HUES48 (cell line): ENCODE measurements at regions not wholly inside any gene's neighbourhood (a gene's known extent, or its start where the extent isn't known, plus 50 kb on each side); places are given as distances from the start of the nearest gene placed in this dataset.

Experiments used
- H3K27ac ChIP-seq: one replicate; pipeline ENCODE4 v1.7.0; 2013; ENCODE audit warnings: low read depth, low read length, inconsistent platforms
- H3K27me3 ChIP-seq: 2 replicates; pipeline ENCODE4 v1.6.1; 2013; ENCODE audit warnings: mild to moderate bottlenecking, low read length; ENCODE audit not compliant: control insufficient read depth, insufficient read depth
- H3K36me3 ChIP-seq: 2 replicates; pipeline ENCODE4 v1.6.1; 2013; ENCODE audit warnings: low read length; ENCODE audit not compliant: control insufficient read depth, insufficient read depth
- H3K4me1 ChIP-seq: 2 replicates; pipeline ENCODE4 v1.6.1; 2013; ENCODE audit warnings: mild to moderate bottlenecking, low read length; ENCODE audit not compliant: control insufficient read depth, insufficient read depth
- H3K4me3 ChIP-seq: 2 replicates; pipeline ENCODE4 v1.5.1; 2013; ENCODE audit warnings: mild to moderate bottlenecking, low read depth, low read length
- H3K9ac ChIP-seq: 2 replicates; pipeline ENCODE4 v1.6.1; 2013; ENCODE audit warnings: mild to moderate bottlenecking, low read depth, low read length, moderate library complexity
- H3K9me3 ChIP-seq: 2 replicates; pipeline ENCODE4 v1.6.1; 2013; ENCODE audit warnings: low read length; ENCODE audit not compliant: control insufficient read depth, insufficient read depth

DNA sequence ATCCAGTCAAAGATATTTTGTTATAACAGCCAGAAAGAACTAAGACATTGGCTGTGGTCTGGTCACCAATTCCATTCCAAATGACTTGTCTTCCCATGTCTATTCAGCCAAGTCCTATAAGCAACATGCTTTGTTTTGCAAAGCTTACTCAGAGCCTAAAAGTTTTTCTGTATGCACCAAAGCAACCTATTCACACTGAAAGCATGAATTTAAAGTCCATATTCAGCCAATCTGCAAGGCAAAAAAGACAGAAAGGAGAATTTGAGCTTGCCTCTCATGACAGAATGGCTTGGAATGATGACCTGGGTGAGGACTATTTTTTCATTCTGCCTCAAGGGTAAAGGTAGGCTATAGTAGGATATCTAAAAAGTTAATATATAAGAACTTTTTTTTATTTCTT is 323.2 kb upstream of the NOCT start:
- Histone ChIP-seq H3K27me3 (no peaks in the 10 kb centered on the region), H3K4me1 (peaks cover 21% of the 10 kb centered on the region), H3K9ac (no peak overlapping the region), H3K36me3 (no peaks in the 10 kb centered on the region), H3K9me3 (no peaks in the 10 kb centered on the region), H3K27ac (no peak overlapping the region), H3K4me3 (no peak overlapping the region)

DNA sequence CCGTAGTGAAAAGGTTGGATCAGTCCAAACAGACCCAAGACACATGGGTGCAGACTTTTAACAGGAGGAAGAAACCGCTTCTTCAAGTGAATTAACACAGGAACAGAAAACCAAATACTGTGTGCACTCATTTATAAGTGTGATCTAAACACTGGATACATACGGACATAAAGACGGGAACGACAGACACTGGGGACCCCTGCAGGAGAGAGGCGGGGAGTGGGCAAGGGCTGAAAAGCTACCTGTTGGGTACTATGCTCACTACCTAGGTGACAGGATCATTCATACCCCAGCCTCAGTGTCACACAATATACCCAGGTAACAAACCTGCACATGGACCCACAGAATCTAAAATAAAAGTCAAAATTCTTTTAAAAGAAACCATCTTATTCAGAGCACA is 326.0 kb upstream of the NOCT start:
- peaks cover 4% of the 10 kb centered on the region; the same call in 1 of the 2 replicates for H3K4me1 ChIP-seq
- H3K9ac ChIP-seq, result no peak overlapping the region
- H3K4me3 ChIP-seq, result no peak overlapping the region
- no peaks in the 10 kb centered on the region for H3K9me3 ChIP-seq
- H3K27ac ChIP-seq, result no peak overlapping the region
- H3K36me3 ChIP-seq, result no peaks in the 10 kb centered on the region
- H3K27me3 ChIP-seq, result no peaks in the 10 kb centered on the region

DNA sequence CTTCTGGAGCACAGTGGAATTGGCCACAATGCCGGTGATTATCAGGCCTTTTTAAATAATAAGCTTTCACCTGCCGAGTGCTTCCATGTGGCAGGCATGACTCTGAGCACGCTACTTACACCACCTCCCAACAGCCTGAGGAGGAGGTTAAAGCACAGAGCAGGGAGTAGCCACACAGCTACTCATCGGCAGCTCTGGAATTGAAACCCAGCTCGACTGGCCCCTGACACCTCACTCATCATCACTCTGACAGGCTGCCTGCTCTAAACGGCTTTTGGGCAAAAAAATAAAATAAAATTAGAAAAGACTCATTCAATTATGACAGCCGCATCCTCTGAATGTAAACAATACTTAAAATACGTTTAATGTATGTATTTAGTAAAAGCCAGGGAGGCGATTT is 326.4 kb upstream of the NOCT start:
- Histone ChIP-seq H3K36me3 (no peaks in the 10 kb centered on the region), H3K4me1 (peaks cover 4% of the 10 kb centered on the region; the same call in 1 of the 2 replicates), H3K9ac (no peak overlapping the region), H3K9me3 (no peaks in the 10 kb centered on the region), H3K27ac (no peak overlapping the region), H3K27me3 (no peaks in the 10 kb centered on the region), H3K4me3 (no peak overlapping the region)

DNA sequence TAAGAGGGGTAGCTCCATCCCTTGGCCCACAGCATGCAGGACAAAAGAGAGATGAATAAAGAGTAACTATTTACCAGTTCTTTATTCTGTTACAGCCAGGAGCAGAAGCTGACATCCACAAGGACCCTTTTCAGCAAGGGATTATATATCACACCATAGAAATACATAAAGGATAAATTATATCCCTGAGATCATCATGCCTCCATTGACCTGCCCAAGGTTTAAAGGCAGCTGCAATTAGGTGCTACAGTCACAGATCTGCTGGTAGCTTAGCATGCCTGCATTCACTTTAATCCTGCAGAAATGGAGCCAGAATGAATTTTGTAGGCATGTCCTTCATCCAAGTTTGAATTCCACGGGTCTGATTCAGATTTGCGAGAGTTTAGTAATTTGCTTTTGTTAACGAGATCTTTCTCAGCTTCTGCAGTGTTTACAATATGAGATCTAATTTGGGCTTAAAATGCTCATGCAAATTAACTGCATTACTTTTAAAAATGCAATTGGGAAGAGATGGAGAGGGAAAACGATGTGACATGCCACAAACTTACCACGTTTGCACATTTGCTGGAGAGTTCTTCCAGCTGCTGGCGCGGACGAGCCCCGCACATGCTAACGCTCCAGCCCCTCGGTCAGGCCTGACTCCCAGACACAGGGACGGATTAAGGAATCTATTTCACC is 327.0 kb upstream of the NOCT start:
- Histone ChIP-seq H3K27ac (no peak overlapping the region), H3K27me3 (no peaks in the 10 kb centered on the region), H3K9ac (no peak overlapping the region), H3K9me3 (no peaks in the 10 kb centered on the region), H3K4me3 (no peak overlapping the region), H3K4me1 (peaks cover 4% of the 10 kb centered on the region; the same call in 1 of the 2 replicates), H3K36me3 (no peaks in the 10 kb centered on the region)

DNA sequence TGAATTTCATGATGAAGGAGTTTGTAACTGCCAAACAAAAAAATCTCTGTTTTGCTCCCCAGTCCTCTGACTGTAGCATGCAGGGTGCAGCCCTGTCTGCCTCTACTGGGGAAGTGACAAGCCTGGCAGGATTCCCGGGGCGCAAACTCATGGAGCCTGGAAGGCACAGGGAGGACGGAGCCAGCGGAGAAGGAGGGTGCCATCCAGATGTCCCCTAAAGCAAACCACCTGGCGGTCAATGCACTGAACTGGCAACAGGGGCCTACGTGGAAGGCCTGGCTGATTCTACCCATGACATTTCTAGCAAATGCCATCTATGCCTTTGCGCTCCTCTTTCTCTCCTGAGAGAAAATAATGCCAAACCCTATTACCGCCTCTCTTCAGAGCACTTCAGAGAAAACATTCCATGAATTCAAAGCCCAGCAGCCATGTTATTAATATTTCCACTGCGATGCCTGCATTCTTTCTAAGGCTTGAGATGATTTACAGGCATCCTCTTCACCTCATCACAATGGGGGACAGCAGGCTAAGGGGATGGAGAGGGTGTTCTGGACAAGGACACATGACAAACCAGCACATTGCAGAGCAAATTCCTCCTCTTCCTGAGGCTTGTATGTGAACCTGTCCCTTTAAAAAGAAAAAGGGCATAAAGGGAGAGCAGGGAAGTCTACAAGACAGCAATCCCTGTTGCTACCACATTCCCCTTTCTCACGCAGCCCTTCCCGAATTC is 329.3 kb upstream of the NOCT start:
- Histone ChIP-seq H3K4me1 (peaks cover 8% of the 10 kb centered on the region), H3K4me3 (no peak overlapping the region), H3K9ac (no peak overlapping the region), H3K27me3 (no peaks in the 10 kb centered on the region), H3K27ac (no peak overlapping the region), H3K36me3 (no peaks in the 10 kb centered on the region), H3K9me3 (no peaks in the 10 kb centered on the region)

DNA sequence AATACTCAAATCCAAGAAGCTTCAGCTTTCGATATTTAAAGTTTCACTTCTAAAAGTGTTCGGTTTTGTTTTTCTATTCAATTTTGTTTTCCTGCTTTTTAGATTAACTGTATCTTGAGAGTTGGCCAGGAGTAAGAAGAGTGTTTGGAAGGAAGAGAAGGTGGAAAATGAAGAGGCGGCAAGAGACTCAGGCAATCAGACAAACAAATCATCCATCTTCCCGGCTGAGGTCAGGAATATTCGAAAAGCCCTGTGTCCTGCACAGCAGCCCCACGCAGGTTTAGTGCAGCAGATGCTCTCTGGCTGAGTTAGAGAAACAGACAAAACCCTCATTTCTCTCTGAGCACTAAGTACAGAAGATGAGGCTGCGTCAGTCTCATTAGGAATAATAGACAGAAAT is 330.3 kb upstream of the NOCT start:
- H3K4me1 ChIP-seq, result peaks cover 12% of the 10 kb centered on the region
- no peak overlapping the region for H3K27ac ChIP-seq
- no peaks in the 10 kb centered on the region for H3K9me3 ChIP-seq
- H3K36me3 ChIP-seq, result no peaks in the 10 kb centered on the region
- no peak overlapping the region for H3K4me3 ChIP-seq
- no peak overlapping the region for H3K9ac ChIP-seq
- H3K27me3 ChIP-seq, result no peaks in the 10 kb centered on the region

DNA sequence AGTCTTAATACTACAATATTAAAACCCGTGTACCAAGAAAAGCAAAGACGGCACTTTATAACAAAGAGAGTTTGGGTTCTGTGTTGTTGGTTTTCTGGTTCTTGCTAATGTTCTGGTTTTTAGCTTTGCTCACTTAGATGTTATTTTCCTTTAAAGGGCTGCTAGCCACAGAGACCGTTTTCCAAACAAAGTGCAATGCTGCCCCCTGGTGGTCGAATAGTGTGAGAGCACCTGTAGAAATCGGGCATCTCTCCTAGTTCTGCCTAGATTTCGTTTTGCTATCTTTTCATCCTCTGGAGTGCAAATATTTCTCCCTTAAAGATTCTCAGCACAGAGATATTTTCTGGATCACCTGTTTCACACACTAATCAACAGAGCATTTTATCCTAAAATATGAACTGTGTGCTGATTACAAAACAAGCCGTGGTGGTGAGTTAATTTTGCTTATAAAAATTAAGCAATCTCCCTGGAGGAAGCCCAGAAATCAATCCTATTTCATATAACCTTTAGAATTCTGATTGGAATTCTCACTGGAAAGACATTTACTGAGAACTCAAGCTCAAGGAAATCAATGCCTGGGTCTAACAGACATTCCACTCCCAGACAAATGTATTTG is 334.5 kb upstream of the NOCT start:
- no peaks in the 10 kb centered on the region for H3K36me3 ChIP-seq
- peaks cover 22% of the 10 kb centered on the region for H3K4me1 ChIP-seq
- H3K9ac ChIP-seq, result no peak overlapping the region
- no peak overlapping the region for H3K27ac ChIP-seq
- no peaks in the 10 kb centered on the region; the same call in 1 of the 2 replicates for H3K27me3 ChIP-seq
- H3K9me3 ChIP-seq, result no peaks in the 10 kb centered on the region
- no peak overlapping the region for H3K4me3 ChIP-seq

DNA sequence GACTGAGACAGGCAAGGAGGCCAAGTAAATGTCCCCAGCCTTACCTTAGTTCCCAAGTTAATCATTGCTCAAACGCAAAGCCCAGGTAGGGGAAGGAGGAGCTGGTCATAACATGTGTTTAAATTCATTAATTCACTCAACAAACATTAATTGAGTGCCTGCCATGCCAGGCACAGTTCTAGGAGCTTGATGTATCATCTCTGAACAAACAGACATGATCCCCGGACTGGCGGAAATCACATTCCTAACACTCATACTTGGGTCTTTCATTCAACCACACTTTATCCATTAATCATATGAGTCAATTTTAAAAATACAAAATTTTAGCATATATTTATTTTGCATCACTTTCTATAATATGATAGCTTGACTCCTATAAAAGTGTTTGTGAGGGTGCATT is 335.3 kb upstream of the NOCT start:
- no peak overlapping the region for H3K4me3 ChIP-seq

DNA sequence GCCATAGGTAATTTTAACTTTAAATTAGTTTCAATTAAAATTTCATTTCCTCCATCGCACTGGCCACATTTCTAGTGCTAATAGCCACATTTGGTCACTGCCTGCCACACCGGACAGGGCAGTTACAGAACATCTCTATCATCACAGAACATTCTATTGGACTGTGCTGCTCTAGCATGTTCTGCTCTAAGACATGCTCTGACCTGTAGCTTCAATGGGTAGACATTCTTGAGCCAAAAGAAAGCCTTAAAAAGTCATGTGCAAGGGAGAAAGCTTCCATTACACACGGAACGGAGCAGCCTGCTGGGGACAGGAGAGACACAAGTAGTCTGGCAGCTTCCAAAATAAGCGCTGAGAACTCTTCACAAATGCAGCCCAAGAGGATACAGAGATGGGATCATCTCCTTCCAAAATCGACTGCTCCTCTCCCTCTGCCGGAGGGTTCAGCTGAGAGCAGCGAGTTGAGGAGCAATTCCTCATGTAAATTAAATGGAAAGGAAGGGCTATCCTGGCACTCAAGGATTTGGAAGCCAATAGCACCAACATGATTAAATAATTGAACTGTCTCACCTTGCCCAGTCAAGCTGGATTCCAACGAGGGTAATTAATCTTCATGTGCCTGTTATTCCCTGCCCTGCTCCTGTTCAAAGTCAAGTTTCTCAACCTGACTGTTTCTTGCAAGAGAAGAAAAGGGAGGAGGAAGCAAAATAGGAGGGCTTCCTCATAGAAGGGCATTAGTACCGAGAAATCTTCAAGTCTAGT is 336.4 kb upstream of the NOCT start:
- Histone ChIP-seq H3K9ac (no peak overlapping the region), H3K27ac (no peak overlapping the region), H3K9me3 (no peaks in the 10 kb centered on the region), H3K27me3 (no peaks in the 10 kb centered on the region; the same call in 1 of the 2 replicates), H3K4me3 (no peak overlapping the region), H3K4me1 (peaks cover 22% of the 10 kb centered on the region), H3K36me3 (no peaks in the 10 kb centered on the region)

More for the DNA sequence above, 335.3 kb upstream of the NOCT start:
- H3K27me3 ChIP-seq, result no peaks in the 10 kb centered on the region; the same call in 1 of the 2 replicates
- H3K9me3 ChIP-seq, result no peaks in the 10 kb centered on the region
- no peak overlapping the region for H3K9ac ChIP-seq
- H3K36me3 ChIP-seq, result no peaks in the 10 kb centered on the region
- no peak overlapping the region for H3K27ac ChIP-seq
- H3K4me1 ChIP-seq, result peaks cover 22% of the 10 kb centered on the region

DNA sequence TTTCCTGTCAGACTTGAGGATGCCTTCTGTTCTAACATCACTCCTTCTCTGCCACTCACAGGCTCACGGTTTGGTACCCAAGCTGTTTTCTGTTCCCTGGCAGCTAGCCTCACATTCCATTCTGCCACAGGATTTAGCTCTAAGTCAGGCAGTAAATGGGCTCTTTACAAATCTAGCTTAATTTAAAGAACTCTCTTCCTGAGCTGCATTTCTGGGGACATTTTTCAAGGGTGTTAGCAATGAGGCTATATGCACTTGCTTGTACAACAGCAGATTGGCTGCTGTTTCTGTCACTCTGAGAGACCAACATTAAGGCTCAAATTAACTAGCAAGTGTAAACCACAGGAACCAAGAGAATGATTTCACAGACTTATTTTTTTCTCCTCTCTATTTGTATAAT is 337.8 kb upstream of the NOCT start:
- Histone ChIP-seq H3K36me3 (no peaks in the 10 kb centered on the region), H3K4me3 (no peak overlapping the region), H3K9me3 (no peaks in the 10 kb centered on the region), H3K9ac (no peak overlapping the region), H3K27ac (no peak overlapping the region), H3K4me1 (peaks cover 24% of the 10 kb centered on the region), H3K27me3 (no peaks in the 10 kb centered on the region; the same call in 1 of the 2 replicates)
